SU-DHL-6 (cell line): ENCODE measurements at regions not wholly inside any gene's neighbourhood (a gene's known extent, or its start where the extent isn't known, plus 50 kb on each side); places are given as distances from the start of the nearest gene placed in this dataset.

Experiments used
- CTCF ChIP-seq: fragments of 200-600 bp; sonication (generic); IDR thresholded peaks from one replicate; pipeline ENCODE4 v1.5.1; 2017; ENCODE audit warnings: antibody characterized with exemption, mild to moderate bottlenecking, low read length, moderate library complexity; ENCODE audit not compliant: insufficient read depth, poor library complexity, severe bottlenecking
- EZH2phosphoT487 ChIP-seq: fragments of 200-600 bp; sonication (generic), shearing (Covaris generic); conservative IDR thresholded peaks from 2 replicates; pipeline ENCODE4 v1.6.1; 2018; ENCODE audit warnings: mild to moderate bottlenecking, antibody characterized with exemption, low read length, moderate library complexity, mixed read lengths

- TF ChIP-seq CTCF, result no peak
- TF ChIP-seq EZH2phosphoT487, result no peak
Observed at GRCh38 chr15:69910514-69910913, 187.2 kb downstream of the TLE3 start.
